SU-DHL-6 (cell line): ENCODE measurements at regions not wholly inside any gene's neighbourhood (a gene's known extent, or its start where the extent isn't known, plus 50 kb on each side); places are given as distances from the start of the nearest gene placed in this dataset.

ENCODE experiments used
- EZH2phosphoT487 ChIP-seq: fragments of 200-600 bp; sonication (generic), shearing (Covaris generic); conservative IDR thresholded peaks from 2 replicates; pipeline ENCODE4 v1.6.1; 2018; ENCODE audit warnings: mild to moderate bottlenecking, antibody characterized with exemption, low read length, moderate library complexity, mixed read lengths
- TF ChIP-seq, protein P1 (sequence below): fragments of 200-600 bp; sonication (generic); IDR thresholded peaks from one replicate; pipeline ENCODE4 v1.5.1; 2017; ENCODE audit warnings: antibody characterized with exemption, mild to moderate bottlenecking, low read length, moderate library complexity; ENCODE audit not compliant: insufficient read depth, poor library complexity, severe bottlenecking

DNA sequence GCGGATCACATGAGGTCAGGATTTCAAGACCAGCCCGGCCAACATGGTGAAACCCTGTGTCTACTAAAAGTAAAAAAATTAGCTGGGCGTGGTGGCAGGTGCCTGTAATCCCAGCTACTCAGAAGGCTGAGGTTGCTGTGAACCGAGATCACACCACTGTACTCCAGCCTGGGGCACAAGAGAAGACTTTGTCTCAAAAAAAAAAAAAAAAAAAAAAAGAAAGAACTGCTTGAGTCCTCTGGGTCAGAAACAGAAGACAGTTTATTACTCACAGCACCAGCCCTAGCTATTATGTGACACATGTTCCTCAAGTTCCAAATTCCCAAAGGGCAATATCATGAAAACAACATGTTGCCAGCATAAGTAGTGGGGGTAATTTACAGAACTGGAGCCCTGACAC lies 1014.1 kb upstream of the RAG2 start:
- TF ChIP-seq, protein P1, sequence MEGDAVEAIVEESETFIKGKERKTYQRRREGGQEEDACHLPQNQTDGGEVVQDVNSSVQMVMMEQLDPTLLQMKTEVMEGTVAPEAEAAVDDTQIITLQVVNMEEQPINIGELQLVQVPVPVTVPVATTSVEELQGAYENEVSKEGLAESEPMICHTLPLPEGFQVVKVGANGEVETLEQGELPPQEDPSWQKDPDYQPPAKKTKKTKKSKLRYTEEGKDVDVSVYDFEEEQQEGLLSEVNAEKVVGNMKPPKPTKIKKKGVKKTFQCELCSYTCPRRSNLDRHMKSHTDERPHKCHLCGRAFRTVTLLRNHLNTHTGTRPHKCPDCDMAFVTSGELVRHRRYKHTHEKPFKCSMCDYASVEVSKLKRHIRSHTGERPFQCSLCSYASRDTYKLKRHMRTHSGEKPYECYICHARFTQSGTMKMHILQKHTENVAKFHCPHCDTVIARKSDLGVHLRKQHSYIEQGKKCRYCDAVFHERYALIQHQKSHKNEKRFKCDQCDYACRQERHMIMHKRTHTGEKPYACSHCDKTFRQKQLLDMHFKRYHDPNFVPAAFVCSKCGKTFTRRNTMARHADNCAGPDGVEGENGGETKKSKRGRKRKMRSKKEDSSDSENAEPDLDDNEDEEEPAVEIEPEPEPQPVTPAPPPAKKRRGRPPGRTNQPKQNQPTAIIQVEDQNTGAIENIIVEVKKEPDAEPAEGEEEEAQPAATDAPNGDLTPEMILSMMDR, result no peak
- no peak for TF ChIP-seq EZH2phosphoT487
